AG04450 (cell line): ENCODE measurements at regions not wholly inside any gene's neighbourhood (a gene's known extent, or its start where the extent isn't known, plus 50 kb on each side); places are given as distances from the start of the nearest gene placed in this dataset.

ENCODE experiments used
- CTCF ChIA-PET: fragments of 300-600, 350-600 bp; formaldehyde crosslinking; extraction: SDS; loops from one replicate; lab custom pipeline; 2022; ENCODE audit warnings: antibody characterized with exemption, inconsistent platforms; lab: Charles Lee
- POLR2A ChIA-PET: fragments of 350-600 bp; formaldehyde crosslinking; extraction: SDS; loops from one replicate; lab custom pipeline; 2021; ENCODE audit warnings: antibody characterized with exemption, inconsistent platforms; lab: Yijun Ruan, JAX
- DNase-seq: peaks from one replicate; pipeline ENCODE4 v3.0.0-alpha.2; 2011; ENCODE audit warnings: low read depth, low spot score
- H3K27ac ChIP-seq: one replicate; pipeline ENCODE4 v1.5.1; 2012; ENCODE audit warnings: low read depth, low read length, control low read depth
- H3K27me3 ChIP-seq: one replicate; pipeline ENCODE4 v1.6.0; 2012; ENCODE audit warnings: low read length; ENCODE audit not compliant: control insufficient read depth, insufficient read depth
- H3K4me3 ChIP-seq: 2 replicates; pipeline ENCODE4 v1.5.1; 2011; ENCODE audit warnings: mild to moderate bottlenecking, low read depth, low read length, control low read depth
- H3K9me3 ChIP-seq: 2 replicates; pipeline ENCODE4 v1.5.1; 2012; ENCODE audit warnings: low read length; ENCODE audit not compliant: control insufficient read depth, insufficient read depth
- CTCF ChIP-seq: IDR thresholded peaks from 2 replicates; pipeline ENCODE4 v1.5.1; 2011; ENCODE audit warnings: low read depth, low read length, control low read depth, inconsistent platforms

- no peaks in the 10 kb centered on the region for H3K9me3 ChIP-seq
- CTCF ChIA-PET = interaction anchor here (1.2 kb wide), 1 partner anchor 37 kb away, joined by 12 read pairs; no protein-coding TSS in a partner anchor
- POLR2A ChIA-PET = interaction anchor here (0.6 to 0.7 kb wide), 2 partner anchors 110 to 219 kb away, joined by 6 to 8 read pairs; no protein-coding TSS in a partner anchor
Observed at GRCh38 chr20:53714524-53714923, 120.9 kb upstream of the ZNF217 start.

GRCh38 chr20:53713328-53714056 lies 119.9 kb upstream of the ZNF217 start:
- Histone ChIP-seq H3K27ac (no peak overlapping the region), H3K4me3 (no peak overlapping the region), H3K27me3 (no peaks in the 10 kb centered on the region), H3K9me3 (no peaks in the 10 kb centered on the region)
- POLR2A ChIA-PET = no interaction called here
- DNase-seq = no peak
- TF ChIP-seq CTCF = no peak
- CTCF ChIA-PET = no interaction called here

More at GRCh38 chr20:53714524-53714923, 120.9 kb upstream of the ZNF217 start:
- H3K27me3 ChIP-seq = no peaks in the 10 kb centered on the region
- TF ChIP-seq CTCF = no peak
- no peak for DNase-seq
- no peak overlapping the region for H3K4me3 ChIP-seq
- H3K27ac ChIP-seq = no peak overlapping the region

- Histone ChIP-seq H3K27ac (no peak overlapping the region), H3K9me3 (no peaks in the 10 kb centered on the region), H3K27me3 (no peaks in the 10 kb centered on the region), H3K4me3 (no peak overlapping the region)
- ChIA-PET POLR2A (no interaction called here), CTCF (no interaction called here)
- no peak for TF ChIP-seq CTCF
- no peak for DNase-seq
Observed at GRCh38 chr20:53712212-53712977, 118.8 kb upstream of the ZNF217 start.

DNA sequence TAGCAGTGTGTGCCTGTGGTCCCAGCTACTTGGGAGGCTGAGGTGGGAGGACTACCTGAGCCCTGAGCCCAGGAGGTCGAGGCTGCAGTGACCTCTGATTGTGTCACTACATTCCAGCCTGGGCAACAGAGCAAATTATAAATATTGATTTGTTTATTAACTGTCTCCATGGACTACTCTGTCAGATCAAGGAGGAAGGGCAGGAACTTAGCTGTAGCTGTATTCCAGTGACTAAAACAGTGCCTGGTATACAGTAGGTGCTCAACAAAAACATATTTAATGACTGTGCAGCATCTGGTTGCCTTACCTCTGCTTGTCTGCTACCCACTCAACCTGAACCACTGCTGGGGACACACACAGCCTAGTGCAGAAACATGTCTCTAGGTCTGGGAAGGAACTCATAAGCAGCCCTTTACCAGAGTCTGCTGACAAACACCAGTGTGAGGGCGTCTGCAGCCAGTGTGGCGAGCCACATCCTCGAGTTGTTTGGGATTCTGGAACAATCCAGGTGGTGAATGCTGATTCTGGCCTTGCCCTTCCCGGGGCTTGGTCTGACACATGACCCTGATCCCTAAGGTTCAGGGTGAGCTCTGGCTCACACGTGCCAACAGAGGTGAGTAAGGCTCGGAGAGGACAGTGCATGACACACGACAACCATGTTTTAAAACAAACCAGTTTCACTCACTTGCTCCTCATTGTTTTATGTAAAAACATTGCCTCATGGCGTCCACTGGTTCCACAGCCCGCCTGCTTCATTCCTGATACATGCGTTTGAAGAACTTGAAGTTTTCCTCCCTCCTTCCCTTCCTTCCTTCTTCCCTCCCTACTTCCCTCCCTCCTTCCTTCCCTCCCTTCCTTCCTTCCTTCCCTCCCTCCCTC lies 117.9 kb upstream of the ZNF217 start:
- DNase-seq = no peak
- Histone ChIP-seq H3K4me3 (no peak overlapping the region), H3K27me3 (no peaks in the 10 kb centered on the region), H3K9me3 (no peaks in the 10 kb centered on the region), H3K27ac (no peak overlapping the region)
- CTCF ChIA-PET = interaction anchor here (0.6 kb wide), 1 partner anchor 38 kb away, joined by 3 read pairs; no protein-coding TSS in a partner anchor
- TF ChIP-seq CTCF = no peak
- POLR2A ChIA-PET = no interaction called here
